Pancreas (tissue), 10 donors: ENCODE measurements at regions not wholly inside any gene's neighbourhood (a gene's known extent, or its start where the extent isn't known, plus 50 kb on each side); places are given as distances from the start of the nearest gene placed in this dataset.

Source experiments
- ATAC-seq, 4 donors: fragments of 200-7000 bp; cut with Tn5 transposase; one replicate each; pipeline versions ENCODE4 v1.8.0 to v1.9.1; 2020; ENCODE audit warnings: mild to moderate bottlenecking in 4 of 4, moderate library complexity in 4 of 4
- DNase-seq, 6 donors: peaks; one replicate each; pipeline ENCODE4 v3.0.0-alpha.2; 2020
- FAIRE-seq: peaks from 2 replicates; lab custom pipeline; 2012; peaks lifted over from hg19 to GRCh38; lab: Jason Lieb, UNC
- H3K27ac ChIP-seq, 4 donors: fragments of 200-600 bp; sonication (generic); 1 replicate in 3 of 4; 2 replicates in 1 of 4; pipeline versions ENCODE4 v1.5.0 to v1.8.0; 2020
- H3K27me3 ChIP-seq, 4 donors: fragments of 200-600 bp; one replicate each; pipeline ENCODE4 v1.8.0; 2021
- H3K36me3 ChIP-seq, 3 donors: fragments of 200-600 bp; sonication (generic) in 1 of 3; one replicate each; pipeline versions ENCODE4 v1.5.0 to v1.8.0; 2020 to 2021
- H3K4me1 ChIP-seq, 3 donors: fragments of 200-600 bp; one replicate each; pipeline ENCODE4 v1.8.0; 2021
- H3K4me3 ChIP-seq, 4 donors: fragments of 200-600 bp; sonication (generic) in 2 of 4; one replicate each; pipeline versions ENCODE4 v1.5.0 to v1.8.0; 2020 to 2021
- H3K9me3 ChIP-seq, 4 donors: fragments of 200-600 bp; one replicate each; pipeline ENCODE4 v1.8.0; 2021
- CTCF ChIP-seq, 4 donors: fragments of 200-600 bp; sonication (generic) in 3 of 4; IDR thresholded peaks; one replicate each; pipeline versions ENCODE4 v1.5.0 to v1.8.0; 2021; ENCODE audit warnings: antibody characterized with exemption in 4 of 4
- WGBS, 2 donors: extraction: QIAGEN DNeasy Blood & Tissue Kit; methylation state at CpG; one replicate each; pipeline ENCODE4 v1.1.7; 2013; 5-methylcytosine and 5-hydroxymethylcytosine counted together
- intact Hi-C, 3 donors: fragments of 100-400 bp; cut with DNase I; formaldehyde crosslinking; loops; one replicate each; pipeline versions ENCODE4 v1.11.1 to v1.14.2; 2022
- donor health status: healthy with polysubstance abuse.
- donor health status: DM: no; HTN: no; CAD: no; lungs with moderate emphysema.
- donor health status: DM: no; HTN: no; CAD: no.
- donor health status: control.
- donor health status: control.
- donor health status: Bipolar disorder and iron deficiency.
- donor health status: DM: yes; HTN: yes; CAD: no.
- donor health status: DM: no; HTN: no; CAD: no.
- donor health status: DM: no; HTN: no; CAD: no.
- donor health status: DM: yes; HTN: yes; CAD: no.

GRCh38 chr9:113790093-113790492, 86.0 kb upstream of the ZNF618 start:
- Histone ChIP-seq H3K4me1 (no peaks in the 10 kb centered on the region), H3K36me3 (no peaks in the 10 kb centered on the region), H3K9me3 (no peaks in the 10 kb centered on the region), H3K27me3 (no peaks in the 10 kb centered on the region), H3K4me3 (no peak overlapping the region), H3K27ac (no peak overlapping the region)
- FAIRE-seq, result no peak
- 85 to 91% methylated on average over 11 of the region's 11 CpGs for WGBS, 2 donors
- intact Hi-C loops, result no loop called here
- no peak for DNase-seq
- no peak for TF ChIP-seq CTCF (IDR thresholded peaks at IDR 0.05)
- no peak for ATAC-seq

- intact Hi-C loops, result no loop called here
- no peak overlapping the region for H3K27ac ChIP-seq
- H3K27me3 ChIP-seq, result no peaks in the 10 kb centered on the region
- no peaks in the 10 kb centered on the region for H3K9me3 ChIP-seq
- DNase-seq (no peak), FAIRE-seq (no peak), ATAC-seq (no peak)
- H3K4me1 ChIP-seq, result no peaks in the 10 kb centered on the region
- H3K36me3 ChIP-seq, result no peaks in the 10 kb centered on the region
- TF ChIP-seq CTCF (IDR thresholded peaks at IDR 0.05), result no peak
- 64 to 65% methylated on average over 9 of the region's 9 CpGs for WGBS, 2 donors
- H3K4me3 ChIP-seq, result no peak overlapping the region
These were observed 82.6 kb upstream of the ZNF618 start for GRCh38 chr9:113793558-113793957.

GRCh38 chr9:113794721-113795120, 81.4 kb upstream of the ZNF618 start:
- WGBS, 2 donors, result 75 to 79% methylated on average over 6 of the region's 6 CpGs
- DNase-seq, result no peak
- Histone ChIP-seq H3K4me3 (no peak overlapping the region), H3K27me3 (no peaks in the 10 kb centered on the region), H3K36me3 (no peaks in the 10 kb centered on the region), H3K4me1 (no peaks in the 10 kb centered on the region), H3K27ac (no peak overlapping the region), H3K9me3 (no peaks in the 10 kb centered on the region)
- intact Hi-C loops, result no loop called here
- no peak for TF ChIP-seq CTCF (IDR thresholded peaks at IDR 0.05)
- no peak for ATAC-seq
- no peak for FAIRE-seq

- DNase-seq (no peak), ATAC-seq (no peak), FAIRE-seq (no peak)
- TF ChIP-seq CTCF (IDR thresholded peaks at IDR 0.05), result no peak
- no peaks in the 10 kb centered on the region for H3K9me3 ChIP-seq
- 29 to 34% methylated on average over 2 of the region's 2 CpGs for WGBS, 2 donors
- no peak overlapping the region for H3K4me3 ChIP-seq
- H3K27me3 ChIP-seq, result no peaks in the 10 kb centered on the region
- no peak overlapping the region for H3K27ac ChIP-seq
- H3K36me3 ChIP-seq, result no peaks in the 10 kb centered on the region
- intact Hi-C loops, result no loop called here
- H3K4me1 ChIP-seq, result no peaks in the 10 kb centered on the region
These were observed 80.2 kb upstream of the ZNF618 start for GRCh38 chr9:113795811-113796392.

- Histone ChIP-seq H3K27ac (no peak overlapping the region), H3K27me3 (no peaks in the 10 kb centered on the region), H3K36me3 (no peaks in the 10 kb centered on the region), H3K4me1 (no peaks in the 10 kb centered on the region), H3K9me3 (no peaks in the 10 kb centered on the region), H3K4me3 (no peak overlapping the region)
- TF ChIP-seq CTCF (IDR thresholded peaks at IDR 0.05), result no peak
- no peak for FAIRE-seq
- intact Hi-C loops, result no loop called here
- WGBS, 2 donors, result 85 to 87% methylated on average over 13 of the region's 13 CpGs
- no peak for DNase-seq
- no peak for ATAC-seq
These were observed 79.3 kb upstream of the ZNF618 start for GRCh38 chr9:113796646-113797426.
